Lower lobe of right lung (tissue), 2 donors: ENCODE measurements at regions not wholly inside any gene's neighbourhood (a gene's known extent, or its start where the extent isn't known, plus 50 kb on each side); places are given as distances from the start of the nearest gene placed in this dataset.

ENCODE experiments used
- ATAC-seq, 2 donors: fragments of 200-7000 bp; cut with Tn5 transposase; one replicate each; pipeline ENCODE4 v1.9.1; 2020 to 2022; ENCODE audit warnings: mild to moderate bottlenecking in 2 of 2, moderate library complexity in 2 of 2
- DNase-seq: peaks from one replicate; pipeline ENCODE4 v3.0.0-alpha.2; 2020
- H3K27ac ChIP-seq: fragments of 200-600 bp; one replicate; pipeline ENCODE4 v1.8.0; 2022
- H3K27me3 ChIP-seq: fragments of 200-600 bp; one replicate; pipeline ENCODE4 v1.8.0; 2022; ENCODE audit warnings: low read depth
- H3K36me3 ChIP-seq: fragments of 200-600 bp; one replicate; pipeline ENCODE4 v1.8.0; 2022; ENCODE audit warnings: mild to moderate bottlenecking
- H3K4me1 ChIP-seq: fragments of 200-600 bp; one replicate; pipeline ENCODE4 v1.8.0; 2022
- H3K4me3 ChIP-seq: fragments of 200-600 bp; one replicate; pipeline ENCODE4 v1.8.0; 2022; ENCODE audit warnings: mild to moderate bottlenecking
- H3K9me3 ChIP-seq: fragments of 200-600 bp; one replicate; pipeline ENCODE4 v1.8.0; 2022
- intact Hi-C: fragments of 100-400 bp; cut with DNase I; formaldehyde crosslinking; loops from one replicate; pipeline ENCODE4 v1.11.0; 2022
- TF ChIP-seq, protein P1 (sequence below): fragments of 200-600 bp; IDR thresholded peaks from one replicate; pipeline ENCODE4 v1.8.0; 2022; ENCODE audit warnings: antibody characterized with exemption, mild to moderate bottlenecking
- donor health status: DM: no; HTN: yes; CAD: no; lungs with severe emphysema.

DNA sequence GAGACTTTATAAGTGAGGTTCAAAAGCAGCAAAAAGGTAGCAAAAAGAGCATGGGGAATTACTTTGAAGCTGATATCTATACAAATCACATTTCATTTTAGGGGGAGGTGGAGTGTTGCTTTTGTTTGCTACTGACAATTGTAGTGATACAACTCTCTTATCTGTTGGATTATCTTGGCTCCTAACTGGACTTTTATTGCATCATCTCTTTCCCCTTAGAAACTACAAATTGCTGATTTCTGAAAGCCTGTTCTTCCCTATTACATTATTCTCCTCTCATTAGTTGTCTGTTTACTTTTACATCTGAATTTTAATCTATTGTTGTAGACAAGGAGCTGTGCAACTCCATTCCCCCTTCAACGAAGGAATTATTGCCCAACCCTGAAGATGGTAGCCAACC lies 75.0 kb upstream of the GNPDA2 start:
- Histone ChIP-seq H3K36me3 (no peaks in the 10 kb centered on the region), H3K4me1 (no peaks in the 10 kb centered on the region), H3K4me3 (no peak overlapping the region), H3K27ac (no peak overlapping the region), H3K9me3 (no peaks in the 10 kb centered on the region), H3K27me3 (no peaks in the 10 kb centered on the region)
- TF ChIP-seq, protein P1, sequence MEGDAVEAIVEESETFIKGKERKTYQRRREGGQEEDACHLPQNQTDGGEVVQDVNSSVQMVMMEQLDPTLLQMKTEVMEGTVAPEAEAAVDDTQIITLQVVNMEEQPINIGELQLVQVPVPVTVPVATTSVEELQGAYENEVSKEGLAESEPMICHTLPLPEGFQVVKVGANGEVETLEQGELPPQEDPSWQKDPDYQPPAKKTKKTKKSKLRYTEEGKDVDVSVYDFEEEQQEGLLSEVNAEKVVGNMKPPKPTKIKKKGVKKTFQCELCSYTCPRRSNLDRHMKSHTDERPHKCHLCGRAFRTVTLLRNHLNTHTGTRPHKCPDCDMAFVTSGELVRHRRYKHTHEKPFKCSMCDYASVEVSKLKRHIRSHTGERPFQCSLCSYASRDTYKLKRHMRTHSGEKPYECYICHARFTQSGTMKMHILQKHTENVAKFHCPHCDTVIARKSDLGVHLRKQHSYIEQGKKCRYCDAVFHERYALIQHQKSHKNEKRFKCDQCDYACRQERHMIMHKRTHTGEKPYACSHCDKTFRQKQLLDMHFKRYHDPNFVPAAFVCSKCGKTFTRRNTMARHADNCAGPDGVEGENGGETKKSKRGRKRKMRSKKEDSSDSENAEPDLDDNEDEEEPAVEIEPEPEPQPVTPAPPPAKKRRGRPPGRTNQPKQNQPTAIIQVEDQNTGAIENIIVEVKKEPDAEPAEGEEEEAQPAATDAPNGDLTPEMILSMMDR = no peak
- no peak for DNase-seq
- no peak for ATAC-seq
- intact Hi-C loops = no loop called here

DNA sequence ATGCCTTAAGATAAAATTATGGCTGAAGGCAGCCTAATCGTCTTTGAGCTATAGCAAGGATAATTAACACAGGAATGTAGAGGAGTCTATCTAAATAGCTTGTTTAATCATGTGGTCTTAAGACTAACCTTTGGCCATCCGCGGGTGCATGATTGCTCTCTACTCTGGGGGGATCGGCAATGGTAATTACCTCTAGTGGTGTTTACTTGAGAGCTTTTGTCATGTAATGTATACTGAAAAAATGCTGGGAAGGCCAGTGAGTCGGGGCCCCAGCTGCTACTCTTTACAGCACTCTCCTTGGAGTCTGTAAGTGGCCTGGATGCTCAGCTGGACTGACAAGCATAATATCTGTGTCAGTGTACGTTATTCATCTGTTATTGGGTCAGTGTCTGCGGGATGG lies 65.5 kb upstream of the GNPDA2 start:
- Histone ChIP-seq H3K9me3 (no peaks in the 10 kb centered on the region), H3K4me1 (no peaks in the 10 kb centered on the region), H3K27me3 (no peaks in the 10 kb centered on the region), H3K36me3 (no peaks in the 10 kb centered on the region), H3K4me3 (no peak overlapping the region), H3K27ac (no peak overlapping the region)
- TF ChIP-seq, protein P1 = no peak
- ATAC-seq = no peak
- intact Hi-C loops = no loop called here
- no peak for DNase-seq

DNA sequence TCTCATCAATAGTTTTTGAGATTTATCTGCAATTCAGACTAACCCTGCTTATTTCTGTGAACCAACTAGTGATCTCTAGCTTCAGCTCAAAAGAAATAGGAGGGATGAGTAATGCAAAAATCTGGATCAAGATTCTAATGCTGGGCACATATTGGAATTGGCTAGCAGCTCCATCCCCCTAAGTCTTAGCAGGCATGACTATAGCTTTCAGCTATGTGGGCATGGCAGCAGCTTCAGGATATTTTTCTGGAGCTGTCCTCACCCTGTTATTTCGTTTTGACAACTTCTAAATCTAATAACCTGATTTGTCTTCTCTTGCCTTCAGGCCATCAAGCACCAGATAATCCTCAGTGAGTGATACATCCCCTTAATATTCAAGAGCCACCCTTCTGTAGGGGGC lies 50.8 kb upstream of the GNPDA2 start:
- H3K9me3 ChIP-seq = peaks cover 4% of the 10 kb centered on the region
- H3K27ac ChIP-seq = no peak overlapping the region
- no peak overlapping the region for H3K4me3 ChIP-seq
- DNase-seq (no peak), ATAC-seq (no peak)
- H3K27me3 ChIP-seq = no peaks in the 10 kb centered on the region
- no peaks in the 10 kb centered on the region for H3K36me3 ChIP-seq
- H3K4me1 ChIP-seq = no peaks in the 10 kb centered on the region
- intact Hi-C loops = no loop called here
- TF ChIP-seq, protein P1 = no peak
